Mucosa of descending colon (tissue), 3 donors: ENCODE measurements at regions not wholly inside any gene's neighbourhood (a gene's known extent, or its start where the extent isn't known, plus 50 kb on each side); places are given as distances from the start of the nearest gene placed in this dataset.

Experiments used
- ATAC-seq: fragments of 200-7000 bp; cut with Tn5 transposase; one replicate; pipeline ENCODE4 v1.9.1; 2020; ENCODE audit warnings: mild to moderate bottlenecking, moderate library complexity
- DNase-seq, 3 donors: peaks; one replicate each; pipeline ENCODE4 v3.0.0-alpha.2; 2020
- H3K36me3 ChIP-seq: fragments of 200-600 bp; one replicate; pipeline ENCODE4 v1.8.0; 2021; ENCODE audit warnings: low read depth, mild to moderate bottlenecking
- H3K4me1 ChIP-seq: fragments of 200-600 bp; one replicate; pipeline ENCODE4 v1.8.0; 2021; ENCODE audit warnings: low read depth, mild to moderate bottlenecking
- H3K4me3 ChIP-seq: fragments of 200-600 bp; one replicate; pipeline ENCODE4 v1.8.0; 2021; ENCODE audit warnings: mild to moderate bottlenecking
- H3K9me3 ChIP-seq: fragments of 200-600 bp; one replicate; pipeline ENCODE4 v1.8.0; 2021; ENCODE audit warnings: mild to moderate bottlenecking
- intact Hi-C, 2 donors: fragments of 100-400 bp; cut with DNase I in 1 of 2; cut with micrococcal nuclease in 1 of 2; formaldehyde crosslinking; loops; one replicate each; pipeline versions ENCODE4 v1.11.0 to v1.11.1; 2022; cut with DNase I, micrococcal nuclease
- TF ChIP-seq, protein P1 (sequence below): fragments of 200-600 bp; IDR thresholded peaks from one replicate; pipeline ENCODE4 v1.8.0; 2022; ENCODE audit warnings: antibody characterized with exemption, mild to moderate bottlenecking
- donor health status: DM: no; HTN: no; CAD: no; lungs with moderate emphysema.
- donor health status: DM: no; HTN: no; CAD: no.
- donor health status: DM: no; HTN: yes; CAD: no.

DNA sequence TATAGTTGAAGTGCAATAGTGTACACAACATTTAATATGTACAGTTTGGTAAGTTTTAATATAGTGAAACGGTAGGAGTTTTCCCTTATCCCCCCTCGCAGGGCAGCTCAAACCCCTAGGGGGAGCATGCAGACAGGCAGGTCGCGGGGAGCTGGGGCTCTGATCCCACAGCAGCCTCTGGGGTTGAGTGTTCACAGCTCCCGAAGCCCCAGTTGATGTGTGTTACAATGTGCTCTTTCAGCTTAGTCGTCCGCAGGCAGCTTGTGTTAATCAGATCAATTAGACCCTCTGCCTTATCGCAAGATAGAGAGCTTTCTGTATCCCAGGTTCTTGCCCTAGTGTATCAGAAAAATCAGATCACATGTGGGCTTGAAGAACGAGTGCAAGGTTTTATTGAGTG is 143.1 kb upstream of the CHRNA7 start:
- no peaks in the 10 kb centered on the region for H3K36me3 ChIP-seq
- no peak overlapping the region for H3K4me3 ChIP-seq
- intact Hi-C loops = no loop called here
- TF ChIP-seq, protein P1, sequence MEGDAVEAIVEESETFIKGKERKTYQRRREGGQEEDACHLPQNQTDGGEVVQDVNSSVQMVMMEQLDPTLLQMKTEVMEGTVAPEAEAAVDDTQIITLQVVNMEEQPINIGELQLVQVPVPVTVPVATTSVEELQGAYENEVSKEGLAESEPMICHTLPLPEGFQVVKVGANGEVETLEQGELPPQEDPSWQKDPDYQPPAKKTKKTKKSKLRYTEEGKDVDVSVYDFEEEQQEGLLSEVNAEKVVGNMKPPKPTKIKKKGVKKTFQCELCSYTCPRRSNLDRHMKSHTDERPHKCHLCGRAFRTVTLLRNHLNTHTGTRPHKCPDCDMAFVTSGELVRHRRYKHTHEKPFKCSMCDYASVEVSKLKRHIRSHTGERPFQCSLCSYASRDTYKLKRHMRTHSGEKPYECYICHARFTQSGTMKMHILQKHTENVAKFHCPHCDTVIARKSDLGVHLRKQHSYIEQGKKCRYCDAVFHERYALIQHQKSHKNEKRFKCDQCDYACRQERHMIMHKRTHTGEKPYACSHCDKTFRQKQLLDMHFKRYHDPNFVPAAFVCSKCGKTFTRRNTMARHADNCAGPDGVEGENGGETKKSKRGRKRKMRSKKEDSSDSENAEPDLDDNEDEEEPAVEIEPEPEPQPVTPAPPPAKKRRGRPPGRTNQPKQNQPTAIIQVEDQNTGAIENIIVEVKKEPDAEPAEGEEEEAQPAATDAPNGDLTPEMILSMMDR = no peak
- H3K9me3 ChIP-seq = no peaks in the 10 kb centered on the region
- ATAC-seq (no peak), DNase-seq (no peak)
- H3K4me1 ChIP-seq = no peaks in the 10 kb centered on the region

DNA sequence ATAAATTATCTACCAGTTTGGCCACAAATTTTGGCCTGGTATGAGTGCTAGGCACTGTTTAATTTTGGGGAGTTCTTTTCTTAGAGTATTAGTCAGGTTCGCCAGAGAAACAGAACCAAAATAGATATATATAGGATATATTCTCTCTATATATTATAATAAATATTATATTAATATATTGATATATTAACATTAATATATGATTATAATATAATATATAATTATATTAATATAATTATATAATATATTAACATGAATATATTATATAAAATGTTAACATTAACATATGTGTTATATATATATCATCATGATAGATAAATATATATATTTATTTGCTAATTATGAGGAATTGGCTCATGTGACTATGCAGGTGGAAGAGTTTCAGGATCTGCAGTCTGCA is 137.8 kb upstream of the CHRNA7 start:
- intact Hi-C loops = no loop called here
- no peak for ATAC-seq
- peaks cover 5% of the 10 kb centered on the region for H3K9me3 ChIP-seq
- H3K4me1 ChIP-seq = no peaks in the 10 kb centered on the region
- TF ChIP-seq, protein P1 = no peak
- H3K36me3 ChIP-seq = no peaks in the 10 kb centered on the region
- no peak for DNase-seq
- no peak overlapping the region for H3K4me3 ChIP-seq

DNA sequence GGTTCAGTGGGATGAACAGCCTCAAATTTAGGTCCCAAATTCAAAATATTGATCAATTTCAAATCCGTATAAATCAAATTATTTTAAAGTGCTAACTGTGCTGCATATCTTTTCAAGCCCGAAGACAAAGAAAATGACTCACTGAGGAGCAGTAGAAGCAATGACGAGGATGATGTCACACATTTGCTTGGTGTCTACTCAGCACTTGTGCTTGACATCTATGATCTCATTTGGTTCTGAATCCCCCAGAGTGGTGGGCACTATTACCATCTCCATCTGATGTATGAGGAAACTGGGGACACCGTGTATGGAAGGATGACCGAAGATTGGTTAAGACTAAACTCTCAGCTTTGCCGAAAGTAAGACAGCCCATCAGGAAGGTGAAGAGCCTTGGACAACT is 136.5 kb upstream of the CHRNA7 start:
- DNase-seq (no peak), ATAC-seq (no peak)
- H3K36me3 ChIP-seq = no peaks in the 10 kb centered on the region
- H3K9me3 ChIP-seq = peaks cover 16% of the 10 kb centered on the region
- TF ChIP-seq, protein P1 = no peak
- H3K4me3 ChIP-seq = no peak overlapping the region
- intact Hi-C loops = no loop called here
- no peaks in the 10 kb centered on the region for H3K4me1 ChIP-seq

DNA sequence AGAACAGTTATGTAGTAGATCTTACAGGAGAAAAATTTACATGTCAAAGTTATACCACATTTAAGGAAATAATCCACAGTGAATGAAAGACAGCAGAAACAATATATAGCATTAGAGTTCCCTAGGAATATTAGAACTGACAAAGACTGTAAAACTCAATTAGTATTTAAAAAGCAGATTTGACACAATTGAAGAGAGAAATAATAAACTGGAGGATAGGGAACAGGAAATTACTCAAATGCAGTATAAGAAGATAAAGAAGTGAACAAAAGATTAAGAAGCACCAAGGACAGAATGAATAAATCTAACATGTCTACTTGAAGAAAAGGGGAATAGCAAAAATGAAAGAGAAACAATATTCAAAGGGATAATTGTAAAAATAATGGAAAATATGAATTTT is 132.6 kb upstream of the CHRNA7 start:
- ATAC-seq = no peak
- H3K36me3 ChIP-seq = no peaks in the 10 kb centered on the region
- TF ChIP-seq, protein P1 = no peak
- DNase-seq = no peak
- H3K9me3 ChIP-seq = peaks cover 18% of the 10 kb centered on the region
- H3K4me1 ChIP-seq = no peaks in the 10 kb centered on the region
- intact Hi-C loops = no loop called here
- no peak overlapping the region for H3K4me3 ChIP-seq

DNA sequence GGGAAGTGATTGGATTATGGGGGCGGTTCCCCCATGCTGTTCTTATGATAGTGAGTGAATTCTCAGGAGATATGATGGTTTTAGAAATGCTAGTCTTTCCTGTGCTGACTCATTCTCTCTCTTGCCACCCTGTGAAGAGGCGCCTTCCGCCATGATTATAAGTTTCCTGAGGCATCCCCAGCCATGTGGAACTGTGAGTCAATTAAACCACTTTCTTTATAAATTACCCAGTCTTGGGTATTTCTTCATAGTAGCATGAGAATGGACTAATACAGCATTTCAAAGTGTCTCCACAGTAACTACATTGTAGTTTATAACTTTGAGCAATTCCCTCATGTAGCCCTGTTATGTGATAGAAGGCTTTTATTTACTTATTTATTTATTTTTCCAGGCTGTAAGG is 128.8 kb upstream of the CHRNA7 start:
- ATAC-seq (no peak), DNase-seq (no peak)
- Histone ChIP-seq H3K36me3 (no peaks in the 10 kb centered on the region), H3K4me1 (no peaks in the 10 kb centered on the region), H3K9me3 (peaks cover 18% of the 10 kb centered on the region), H3K4me3 (no peak overlapping the region)
- intact Hi-C loops = no loop called here
- TF ChIP-seq, protein P1 = no peak

DNA sequence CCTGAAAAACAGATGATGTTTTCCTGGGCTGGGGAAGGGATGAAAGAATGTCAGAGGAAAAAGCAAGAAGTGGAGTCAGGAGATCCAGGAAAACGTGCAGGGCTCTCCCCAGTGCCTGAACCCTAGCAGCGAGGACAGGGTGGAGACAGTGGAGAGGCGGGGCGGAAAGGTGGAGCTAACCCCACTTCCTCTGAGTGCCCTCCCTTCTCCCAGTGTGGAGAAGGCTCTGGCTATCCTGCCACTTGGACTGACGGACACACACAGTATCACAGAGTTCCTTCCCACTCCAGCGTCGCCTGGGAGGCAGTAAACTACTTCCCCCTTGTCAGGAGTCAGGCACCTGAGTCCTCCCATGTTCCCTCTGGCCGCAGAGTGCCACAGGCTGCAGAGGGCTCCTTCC is 125.3 kb upstream of the CHRNA7 start:
- Histone ChIP-seq H3K4me1 (no peaks in the 10 kb centered on the region), H3K36me3 (no peaks in the 10 kb centered on the region), H3K9me3 (no peaks in the 10 kb centered on the region), H3K4me3 (no peak overlapping the region)
- DNase-seq (peak; percentile 74 to 88 (median 86)), ATAC-seq (peak; percentile 99)
- intact Hi-C loops = no loop called here
- TF ChIP-seq, protein P1 = no peak
